Prostate gland (tissue), 2 donors: ENCODE measurements at regions not wholly inside any gene's neighbourhood (a gene's known extent, or its start where the extent isn't known, plus 50 kb on each side); places are given as distances from the start of the nearest gene placed in this dataset.
"Not testable (repeated sequence)": the region's sequence is repeated elsewhere in the genome, so short reads cannot be mapped to it uniquely, and the experiment has no call there.

Experiments
- DNase-seq: peaks from one replicate; pipeline ENCODE4 v3.0.0-alpha.2; 2019; ENCODE audit warnings: low spot score
- H3K27ac ChIP-seq, 2 donors: fragments of 200-600 bp; sonication (generic); 2 replicates each; pipeline ENCODE4 v1.5.1; 2017 to 2019
- H3K27me3 ChIP-seq: fragments of 200-600 bp; sonication (generic); replicated peaks from 2 replicates; pipeline ENCODE4 v1.5.1; 2019; ENCODE audit not compliant: insufficient read depth
- H3K36me3 ChIP-seq, 2 donors: fragments of 200-600 bp; sonication (generic); 1 replicate in 1 of 2; 2 replicates in 1 of 2; pipeline versions ENCODE4 v1.5.1 to v1.8.1; 2017 to 2019
- H3K4me1 ChIP-seq: fragments of 200-600 bp; sonication (generic); replicated peaks from 2 replicates; pipeline ENCODE4 v1.5.1; 2019
- H3K4me3 ChIP-seq, 2 donors: fragments of 200-600 bp; sonication (generic); 2 replicates each; pipeline ENCODE4 v1.5.1; 2017 to 2019
- H3K9me3 ChIP-seq: fragments of 200-600 bp; sonication (generic); 2 replicates; pipeline ENCODE4 v1.5.1; 2017
- CTCF ChIP-seq, 4 experiments: fragments of 200-600 bp in 2 of 4; fragments of 450-650 bp in 2 of 4; sonication (generic) in 2 of 4; IDR thresholded peaks; 1 replicate in 3 of 4; 2 replicates in 1 of 4; pipeline ENCODE4 v1.5.1; 2016 to 2019; ENCODE audit warnings: antibody characterized with exemption in 4 of 4, mild to moderate bottlenecking in 2 of 4, moderate library complexity in 2 of 4
- POLR2A ChIP-seq: fragments of 450-650 bp; IDR thresholded peaks from one replicate; pipeline ENCODE4 v1.6.1; 2016; ENCODE audit warnings: antibody characterized with exemption, mild to moderate bottlenecking
- POLR2AphosphoS5 ChIP-seq: sonication (generic); formaldehyde crosslinking; IDR thresholded peaks from one replicate; pipeline ENCODE4 v1.6.1; 2017; ENCODE audit warnings: antibody characterized with exemption
- WGBS: methylation state at CpG from one replicate; pipeline ENCODE4 v1.1.5; 2018; 5-methylcytosine and 5-hydroxymethylcytosine counted together
- intact Hi-C: fragments of 100-400 bp; cut with DNase I; formaldehyde crosslinking; loops from one replicate; pipeline ENCODE4 v1.14.2; 2022

- no peak for TF ChIP-seq POLR2AphosphoS5
- no peak for TF ChIP-seq POLR2A
- TF ChIP-seq CTCF (IDR thresholded peaks at IDR 0.05), result no peak
- H3K27ac ChIP-seq, result no peak overlapping the region
- no peaks in the 10 kb centered on the region for H3K4me1 ChIP-seq
- no peak for DNase-seq
- no peaks in the 10 kb centered on the region for H3K9me3 ChIP-seq
- WGBS, result 54% methylated on average over 3 of the region's 3 CpGs
- no peaks in the 10 kb centered on the region for H3K36me3 ChIP-seq
- no peaks in the 10 kb centered on the region for H3K27me3 ChIP-seq
- intact Hi-C loops, result loop anchor here (2.0 kb wide), 1 partner anchor 37 kb away; no protein-coding TSS in a partner anchor
- H3K4me3 ChIP-seq, result no peak overlapping the region
Measured at GRCh38 chr12:59111851-59112250, 191.5 kb upstream of the LRIG3 start.

DNA sequence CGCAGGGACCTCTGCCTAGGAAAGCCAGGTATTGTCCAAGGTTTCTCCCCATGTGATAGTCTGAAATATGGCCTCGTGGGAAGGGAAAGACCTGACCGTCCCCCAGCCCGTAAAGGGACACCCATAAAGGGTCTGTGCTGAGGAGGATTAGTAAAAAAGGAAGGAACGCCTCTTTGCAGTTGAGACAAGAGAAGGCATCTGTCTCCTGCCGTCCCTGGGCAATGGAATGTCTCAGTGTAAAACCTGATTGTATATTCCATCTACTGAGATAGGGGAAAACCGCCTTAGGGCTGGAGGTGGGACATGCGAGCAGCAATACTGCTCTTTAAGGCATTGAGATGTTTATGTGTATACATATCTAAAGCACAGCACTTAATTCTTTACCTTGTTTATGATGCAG is 188.2 kb upstream of the LRIG3 start:
- H3K4me3 ChIP-seq, H3K27me3 ChIP-seq, H3K27ac ChIP-seq, H3K4me1 ChIP-seq, H3K9me3 ChIP-seq, intact Hi-C loops, H3K36me3 ChIP-seq, DNase-seq: not testable (repeated sequence)
- WGBS, result 75% methylated on average over 8 of the region's 8 CpGs

DNA sequence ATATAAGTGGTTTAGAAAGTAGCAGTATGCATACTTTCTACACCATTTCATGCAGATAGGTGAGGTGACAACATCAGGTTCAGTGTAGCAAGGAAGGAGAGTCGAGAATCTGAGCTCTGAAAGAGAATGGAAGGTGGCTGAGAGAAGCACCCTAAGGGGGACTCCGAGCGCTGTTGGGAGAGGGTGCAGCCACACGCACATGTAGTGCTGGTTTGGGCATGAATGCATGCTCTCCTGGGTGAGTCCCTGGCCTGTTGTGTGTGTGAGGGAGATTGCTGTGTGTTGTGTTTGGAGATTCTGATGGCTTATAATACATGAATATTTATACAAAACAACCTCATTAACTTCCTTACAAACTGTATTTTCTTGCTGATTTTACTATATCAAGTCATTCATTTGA is 180.3 kb upstream of the LRIG3 start:
- WGBS, result 94% methylated on average over 4 of the region's 4 CpGs
- no peaks in the 10 kb centered on the region for H3K36me3 ChIP-seq
- no peak overlapping the region for H3K27ac ChIP-seq
- no peak for DNase-seq
- H3K27me3 ChIP-seq, result no peaks in the 10 kb centered on the region
- H3K9me3 ChIP-seq, result no peaks in the 10 kb centered on the region
- no peaks in the 10 kb centered on the region for H3K4me1 ChIP-seq
- H3K4me3 ChIP-seq, result no peak overlapping the region
- TF ChIP-seq POLR2AphosphoS5 (no peak), POLR2A (no peak), CTCF (IDR thresholded peaks at IDR 0.05) (no peak)
- intact Hi-C loops, result no loop called here

GRCh38 chr12:59097876-59098275 is 177.6 kb upstream of the LRIG3 start:
- Histone ChIP-seq H3K27me3 (no peaks in the 10 kb centered on the region), H3K27ac (no peak overlapping the region), H3K9me3 (no peaks in the 10 kb centered on the region), H3K4me3 (no peak overlapping the region), H3K4me1 (no peaks in the 10 kb centered on the region), H3K36me3 (no peaks in the 10 kb centered on the region)
- intact Hi-C loops, result no loop called here
- 78% methylated on average over 1 of the region's 1 CpG for WGBS
- DNase-seq, result no peak
- no peak for TF ChIP-seq POLR2AphosphoS5
- no peak for TF ChIP-seq CTCF (IDR thresholded peaks at IDR 0.05)
- TF ChIP-seq POLR2A, result no peak

GRCh38 chr12:59096246-59096645 is 175.9 kb upstream of the LRIG3 start:
- no peaks in the 10 kb centered on the region for H3K4me1 ChIP-seq
- intact Hi-C loops, result no loop called here
- TF ChIP-seq POLR2AphosphoS5 (no peak), POLR2A (no peak), CTCF (IDR thresholded peaks at IDR 0.05) (no peak)
- H3K27me3 ChIP-seq, result no peaks in the 10 kb centered on the region
- no peak overlapping the region for H3K4me3 ChIP-seq
- no peaks in the 10 kb centered on the region for H3K36me3 ChIP-seq
- H3K9me3 ChIP-seq, result no peaks in the 10 kb centered on the region
- no peak for DNase-seq
- no peak overlapping the region for H3K27ac ChIP-seq
